Lung (tissue), 11 donors: ENCODE measurements at regions not wholly inside any gene's neighbourhood (a gene's known extent, or its start where the extent isn't known, plus 50 kb on each side); places are given as distances from the start of the nearest gene placed in this dataset.

Source experiments
- ATAC-seq: fragments of 200-7000 bp; cut with Tn5 transposase; one replicate; pipeline ENCODE4 v1.9.1; 2020; ENCODE audit warnings: moderate number of reproducible peaks; ENCODE audit not compliant: insufficient read depth, low FRiP score
- DNase-seq, 3 donors: peaks; one replicate each; pipeline ENCODE4 v3.0.0-alpha.2; 2013 to 2017
- H3K27ac ChIP-seq, 2 donors: one replicate each; pipeline ENCODE4 v1.5.1; 2013; ENCODE audit warnings: mild to moderate bottlenecking in 2 of 2, moderate library complexity in 2 of 2, control low read depth in 1 of 2, inconsistent platforms in 1 of 2, low read depth in 1 of 2, low read length in 1 of 2
- H3K27me3 ChIP-seq, 3 donors: one replicate each; pipeline ENCODE4 v1.5.1; 2013; ENCODE audit warnings: low read length in 2 of 3; ENCODE audit not compliant: control insufficient read depth in 3 of 3, insufficient read depth in 3 of 3
- H3K36me3 ChIP-seq, 4 donors: one replicate each; pipeline ENCODE4 v1.5.1; 2013; ENCODE audit warnings: low read length in 4 of 4, mild to moderate bottlenecking in 1 of 4, moderate library complexity in 1 of 4; ENCODE audit not compliant: control insufficient read depth in 4 of 4, insufficient read depth in 4 of 4
- H3K4me1 ChIP-seq, 5 donors: one replicate each; pipeline ENCODE4 v1.5.1; 2013; ENCODE audit warnings: low read length in 5 of 5, mild to moderate bottlenecking in 2 of 5, moderate library complexity in 1 of 5; ENCODE audit not compliant: control insufficient read depth in 5 of 5, insufficient read depth in 5 of 5
- H3K4me3 ChIP-seq: one replicate; pipeline ENCODE4 v1.5.1; 2013; ENCODE audit warnings: mild to moderate bottlenecking, control low read depth, moderate library complexity
- H3K9ac ChIP-seq, 2 donors: one replicate each; pipeline ENCODE4 v1.5.1; 2013; ENCODE audit warnings: low read length in 2 of 2, control low read depth in 1 of 2; ENCODE audit not compliant: insufficient read depth in 1 of 2
- H3K9me3 ChIP-seq, 4 donors: one replicate each; pipeline ENCODE4 v1.5.1; 2013; ENCODE audit warnings: low read length in 3 of 4, mild to moderate bottlenecking in 1 of 4, moderate library complexity in 1 of 4; ENCODE audit not compliant: control insufficient read depth in 4 of 4, insufficient read depth in 3 of 4
- CTCF ChIP-seq: IDR thresholded peaks from 2 replicates; pipeline ENCODE4 v1.5.1; 2012; ENCODE audit warnings: mild to moderate bottlenecking; ENCODE audit errors: control extremely low read depth, extremely low read depth
- WGBS, 2 donors: extraction: QIAGEN DNeasy Blood & Tissue Kit; methylation state at CpG; one replicate each; pipeline ENCODE4 v1.1.7; 2013; 5-methylcytosine and 5-hydroxymethylcytosine counted together
- donor health status: control.
- donor health status: control.
- donor health status: Bipolar disorder and iron deficiency.
- donor health status: healthy.
- donor health status: DM: yes; HTN: yes; CAD: no.

- ATAC-seq, result no peak
Observed at GRCh38 chr5:88552426-88552825, 283.8 kb upstream of the TMEM161B start.

GRCh38 chr5:88551724-88552345, 283.2 kb upstream of the TMEM161B start:
- Histone ChIP-seq H3K27ac (no peak overlapping the region), H3K4me1 (no peaks in the 10 kb centered on the region), H3K9ac (no peak overlapping the region), H3K4me3 (no peak overlapping the region), H3K27me3 (no peaks in the 10 kb centered on the region), H3K9me3 (no peaks in the 10 kb centered on the region), H3K36me3 (no peaks in the 10 kb centered on the region)
- 58 to 79% methylated on average over 10 of the region's 10 CpGs for WGBS, 2 donors
- DNase-seq (no peak), ATAC-seq (no peak)
- no peak for TF ChIP-seq CTCF

More at GRCh38 chr5:88552426-88552825, 283.8 kb upstream of the TMEM161B start:
- H3K4me1 ChIP-seq, result no peaks in the 10 kb centered on the region
- no peaks in the 10 kb centered on the region for H3K36me3 ChIP-seq
- H3K27me3 ChIP-seq, result no peaks in the 10 kb centered on the region
- H3K4me3 ChIP-seq, result no peak overlapping the region
- no peak overlapping the region for H3K27ac ChIP-seq
- H3K9me3 ChIP-seq, result no peaks in the 10 kb centered on the region
- TF ChIP-seq CTCF, result no peak
- DNase-seq, result no peak
- no peak overlapping the region for H3K9ac ChIP-seq
- WGBS, 2 donors, result 77 to 89% methylated on average over 4 of the region's 4 CpGs

- H3K27me3 ChIP-seq, result no peaks in the 10 kb centered on the region
- H3K4me3 ChIP-seq, result no peak overlapping the region
- no peaks in the 10 kb centered on the region for H3K9me3 ChIP-seq
- ATAC-seq (no peak), DNase-seq (no peak)
- no peaks in the 10 kb centered on the region for H3K36me3 ChIP-seq
- no peaks in the 10 kb centered on the region for H3K4me1 ChIP-seq
- no peak for TF ChIP-seq CTCF
- no peak overlapping the region for H3K9ac ChIP-seq
- H3K27ac ChIP-seq, result no peak overlapping the region
Observed at GRCh38 chr5:88550736-88551135, 282.1 kb upstream of the TMEM161B start.

GRCh38 chr5:88548136-88548805, 279.6 kb upstream of the TMEM161B start:
- no peak for DNase-seq
- Histone ChIP-seq H3K27ac (no peak overlapping the region), H3K4me3 (no peak overlapping the region), H3K36me3 (no peaks in the 10 kb centered on the region), H3K9ac (no peak overlapping the region), H3K4me1 (no peaks in the 10 kb centered on the region), H3K9me3 (no peaks in the 10 kb centered on the region), H3K27me3 (no peaks in the 10 kb centered on the region)
- no peak for ATAC-seq
- TF ChIP-seq CTCF, result no peak
- WGBS, 2 donors, result 80 to 84% methylated on average over 4 of the region's 4 CpGs
